ENCODE measurements at regions not wholly inside any gene's neighbourhood (a gene's known extent, or its start where the extent isn't known, plus 50 kb on each side); places are given as distances from the start of the nearest gene placed in this dataset.
A peak's percentile ranks its signal among the peaks of the same experiment; 100 is the strongest.

DNA sequence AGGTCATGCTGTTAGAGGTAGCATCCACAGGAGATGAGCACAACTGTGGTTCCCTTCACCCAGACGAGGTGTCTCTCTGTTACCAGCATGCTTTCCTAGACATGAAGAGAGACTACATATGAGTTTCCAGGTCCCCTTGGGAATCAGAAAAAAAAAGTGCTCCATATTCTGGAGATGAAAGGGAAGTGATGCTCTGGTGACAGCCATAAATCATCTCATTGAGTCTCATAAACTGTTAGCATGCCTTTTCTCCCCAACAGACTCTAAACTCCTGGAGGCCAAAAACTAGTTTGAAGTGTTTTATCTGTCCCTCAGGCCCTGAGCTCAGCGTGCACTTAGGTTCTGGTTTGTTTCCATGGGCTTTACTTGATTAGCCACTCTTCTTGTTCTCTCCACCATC, 124.6 kb upstream of the CREB1 start:
- Histone ChIP-seq H3K27ac (no peak overlapping the region), H3K36me3 (replicated peaks in 1 of 2) (no peaks in the 10 kb centered on the region), H3K27me3 (no peaks in the 10 kb centered on the region), H3K4me1 (replicated peaks in 1 of 2) (no peaks in the 10 kb centered on the region), H3K4me3 (no peak overlapping the region), H3K9me3 (replicated peaks in 1 of 3) (no peaks in the 10 kb centered on the region)
- no peak for DNase-seq
- TF ChIP-seq POLR2A (IDR thresholded peaks at IDR 0.05), result no peak
- TF ChIP-seq, protein P1, sequence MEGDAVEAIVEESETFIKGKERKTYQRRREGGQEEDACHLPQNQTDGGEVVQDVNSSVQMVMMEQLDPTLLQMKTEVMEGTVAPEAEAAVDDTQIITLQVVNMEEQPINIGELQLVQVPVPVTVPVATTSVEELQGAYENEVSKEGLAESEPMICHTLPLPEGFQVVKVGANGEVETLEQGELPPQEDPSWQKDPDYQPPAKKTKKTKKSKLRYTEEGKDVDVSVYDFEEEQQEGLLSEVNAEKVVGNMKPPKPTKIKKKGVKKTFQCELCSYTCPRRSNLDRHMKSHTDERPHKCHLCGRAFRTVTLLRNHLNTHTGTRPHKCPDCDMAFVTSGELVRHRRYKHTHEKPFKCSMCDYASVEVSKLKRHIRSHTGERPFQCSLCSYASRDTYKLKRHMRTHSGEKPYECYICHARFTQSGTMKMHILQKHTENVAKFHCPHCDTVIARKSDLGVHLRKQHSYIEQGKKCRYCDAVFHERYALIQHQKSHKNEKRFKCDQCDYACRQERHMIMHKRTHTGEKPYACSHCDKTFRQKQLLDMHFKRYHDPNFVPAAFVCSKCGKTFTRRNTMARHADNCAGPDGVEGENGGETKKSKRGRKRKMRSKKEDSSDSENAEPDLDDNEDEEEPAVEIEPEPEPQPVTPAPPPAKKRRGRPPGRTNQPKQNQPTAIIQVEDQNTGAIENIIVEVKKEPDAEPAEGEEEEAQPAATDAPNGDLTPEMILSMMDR (IDR thresholded peaks at IDR 0.05), result no peak
- intact Hi-C loops (cut with DNase I), result no loop called here
- WGBS, 4 donors, result 80 to 90% (median 84%) methylated on average over 2 of the region's 2 CpGs

DNA sequence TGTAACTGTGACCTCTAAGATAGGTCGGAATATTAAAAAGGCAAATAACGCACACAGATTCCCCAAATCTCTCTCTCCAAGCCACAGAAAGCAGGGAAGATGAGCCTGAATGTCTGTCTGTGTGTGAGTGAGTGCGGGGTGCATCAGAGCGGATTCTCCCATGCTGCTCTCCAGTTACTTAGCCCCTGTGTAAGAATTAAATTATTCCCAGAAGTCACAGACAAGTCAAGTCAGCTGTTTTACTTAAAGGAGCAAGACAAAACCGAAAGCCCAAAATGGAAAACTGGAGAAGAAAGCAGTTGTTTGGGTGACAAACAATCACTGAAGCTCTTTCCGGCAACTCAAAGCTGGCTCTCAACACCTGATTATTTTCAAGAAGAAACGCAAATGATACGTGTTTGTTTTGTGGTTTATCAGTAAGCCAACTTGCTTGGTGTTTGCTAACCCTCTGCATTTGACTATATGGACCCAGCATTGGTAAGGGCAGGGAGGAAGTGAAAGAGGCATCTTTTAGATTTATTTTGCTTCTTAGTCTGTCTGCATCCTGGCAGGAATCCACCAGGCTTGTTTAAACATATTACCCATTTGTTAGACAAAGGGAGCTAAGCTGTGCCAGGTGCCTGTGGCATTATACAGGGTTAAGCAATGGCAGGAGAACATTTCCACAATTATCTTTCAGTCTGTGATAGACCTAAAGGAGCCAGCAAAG, 121.5 kb upstream of the CREB1 start:
- Histone ChIP-seq H3K9me3 (replicated peaks in 1 of 3) (no peaks in the 10 kb centered on the region), H3K4me3 (no peak overlapping the region), H3K27ac (no peak overlapping the region), H3K36me3 (replicated peaks in 1 of 2) (no peaks in the 10 kb centered on the region), H3K4me1 (replicated peaks in 1 of 2) (no peaks in the 10 kb centered on the region), H3K27me3 (no peaks in the 10 kb centered on the region)
- 70 to 82% (median 79%) methylated on average over 8 of the region's 8 CpGs for WGBS, 4 donors
- TF ChIP-seq, protein P1 (IDR thresholded peaks at IDR 0.05), result no peak
- no peak for TF ChIP-seq POLR2A (IDR thresholded peaks at IDR 0.05)
- DNase-seq, result peak in 1 of 7 donors; percentile 59
- intact Hi-C loops (cut with DNase I), result no loop called here

DNA sequence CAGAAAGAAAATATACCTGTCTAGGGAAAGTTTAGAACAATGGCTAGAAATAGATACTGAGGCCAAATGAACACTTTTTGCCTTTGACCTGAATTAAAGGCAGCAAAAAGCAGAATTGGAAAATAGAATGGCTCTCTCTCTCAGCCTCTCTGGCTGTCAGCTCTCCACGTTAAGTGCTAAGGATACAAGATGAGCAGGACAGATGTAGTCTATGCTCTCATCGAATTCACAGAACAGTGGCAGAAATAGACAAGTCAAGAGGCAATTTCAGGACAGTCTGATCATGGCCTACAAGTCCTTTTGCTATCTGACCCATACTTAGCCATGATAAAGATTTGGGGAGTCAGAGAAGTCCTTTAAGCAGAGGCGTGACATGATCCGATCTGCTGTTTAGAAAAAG, 120.2 kb upstream of the CREB1 start:
- TF ChIP-seq POLR2A (IDR thresholded peaks at IDR 0.05), result no peak
- TF ChIP-seq, protein P1 (IDR thresholded peaks at IDR 0.05), result no peak
- no peaks in the 10 kb centered on the region for H3K27me3 ChIP-seq
- 79 to 86% (median 84%) methylated on average over 4 of the region's 4 CpGs for WGBS, 4 donors
- no peak overlapping the region for H3K4me3 ChIP-seq
- H3K9me3 ChIP-seq (replicated peaks in 1 of 3), result no peaks in the 10 kb centered on the region
- no peaks in the 10 kb centered on the region for H3K4me1 ChIP-seq (replicated peaks in 1 of 2)
- no peak overlapping the region for H3K27ac ChIP-seq
- no peaks in the 10 kb centered on the region for H3K36me3 ChIP-seq (replicated peaks in 1 of 2)
- intact Hi-C loops (cut with DNase I), result no loop called here
- no peak for DNase-seq

DNA sequence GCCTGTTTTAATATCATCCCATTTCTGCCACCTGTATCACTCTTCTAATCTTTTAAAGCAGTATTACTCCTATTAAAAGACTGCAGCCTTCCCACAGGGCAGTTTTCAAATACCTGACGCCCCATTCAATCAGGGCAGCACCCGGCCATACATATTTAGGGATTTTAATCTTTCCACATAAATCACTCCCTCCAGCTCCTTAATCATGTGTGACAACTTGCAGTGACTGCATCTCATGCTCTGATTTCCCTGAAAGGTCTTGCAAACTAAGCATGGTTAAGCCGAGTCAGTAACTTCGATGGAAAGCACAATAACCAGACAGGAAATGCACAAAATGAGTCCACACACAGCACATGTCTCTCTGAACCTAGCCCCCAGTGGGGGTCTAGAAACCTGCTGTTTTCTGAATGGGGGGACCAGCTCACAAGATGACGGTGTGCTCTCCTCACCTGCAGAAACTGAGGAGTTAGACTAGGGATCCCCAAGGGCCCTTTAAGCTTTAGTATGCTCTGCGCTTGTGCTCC, 116.9 kb upstream of the CREB1 start:
- no peak for TF ChIP-seq POLR2A (IDR thresholded peaks at IDR 0.05)
- TF ChIP-seq, protein P1 (IDR thresholded peaks at IDR 0.05), result no peak
- no peaks in the 10 kb centered on the region for H3K36me3 ChIP-seq (replicated peaks in 1 of 2)
- H3K27ac ChIP-seq, result no peak overlapping the region
- no peaks in the 10 kb centered on the region for H3K4me1 ChIP-seq (replicated peaks in 1 of 2)
- intact Hi-C loops (cut with DNase I), result no loop called here
- no peaks in the 10 kb centered on the region for H3K27me3 ChIP-seq
- H3K9me3 ChIP-seq (replicated peaks in 1 of 3), result no peaks in the 10 kb centered on the region
- no peak for DNase-seq
- no peak overlapping the region for H3K4me3 ChIP-seq
- WGBS, 4 donors, result 69 to 87% (median 78%) methylated on average over 6 of the region's 6 CpGs

Measured in adrenal gland (tissue), 9 donors.